NCI-H226 (cell line): ENCODE measurements at regions not wholly inside any gene's neighbourhood (a gene's known extent, or its start where the extent isn't known, plus 50 kb on each side); places are given as distances from the start of the nearest gene placed in this dataset.
"Not testable (repeated sequence)": the region's sequence is repeated elsewhere in the genome, so short reads cannot be mapped to it uniquely, and the experiment has no call there.

ENCODE experiments used
- DNase-seq: peaks from one replicate; pipeline ENCODE4 v3.0.0-alpha.2; 2015

DNA sequence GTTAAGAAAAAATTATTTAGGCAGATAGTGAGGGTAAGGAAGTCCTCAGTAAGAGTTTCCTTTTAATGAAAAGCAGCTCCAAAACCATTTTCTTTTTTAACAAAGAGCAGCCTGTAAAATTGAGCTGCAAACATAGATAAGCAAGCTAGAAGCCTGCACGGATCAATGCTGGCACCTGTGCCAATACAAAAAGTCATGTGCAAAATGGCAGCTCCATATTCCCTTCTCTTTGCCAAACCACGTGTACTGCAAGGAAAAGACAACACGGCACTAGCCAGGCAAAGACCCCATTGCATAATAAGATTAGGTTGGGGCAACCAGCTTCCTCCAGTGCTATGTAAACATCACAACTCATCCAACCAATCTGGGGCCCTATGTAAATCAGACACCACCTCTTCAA is 268.4 kb upstream of the INTU start:
- no peak for DNase-seq

DNA sequence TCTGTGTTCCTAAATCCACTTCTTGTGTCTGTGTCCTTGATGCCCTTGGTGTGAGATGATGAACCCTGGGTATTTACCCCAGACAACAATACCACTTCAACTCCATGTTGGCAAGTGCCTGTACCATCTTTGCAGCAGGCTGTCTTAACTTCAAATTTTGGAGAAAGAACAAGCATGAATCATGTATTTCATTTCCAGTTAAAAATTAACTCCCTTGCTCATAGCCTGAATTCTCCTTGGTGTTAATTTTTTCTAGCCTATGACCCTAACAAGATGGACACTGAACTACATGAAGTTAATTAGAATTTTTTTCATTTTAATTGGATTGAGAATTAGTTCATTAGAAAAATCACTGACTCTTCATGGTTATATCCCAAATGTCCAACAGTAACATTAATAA is 267.8 kb upstream of the INTU start:
- DNase-seq = no peak

DNA sequence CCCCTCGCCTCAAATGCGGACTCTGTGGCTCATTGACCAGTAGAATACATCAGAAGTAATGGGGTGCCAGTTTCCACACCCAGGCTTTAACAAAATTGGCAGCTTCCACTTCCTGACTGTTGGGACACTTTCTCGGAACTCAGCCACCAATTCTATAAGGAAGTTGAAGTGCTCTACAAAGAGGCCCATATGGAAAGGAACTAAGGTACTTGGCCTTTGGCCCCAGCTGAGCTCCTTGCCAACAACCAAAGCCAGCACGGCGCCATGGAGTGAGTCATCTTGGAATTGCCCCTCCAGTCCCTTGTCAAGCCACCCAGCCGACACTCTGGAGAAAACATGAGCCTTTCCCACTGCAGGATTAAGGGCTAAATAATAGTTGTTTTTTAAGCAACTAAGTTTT is 262.2 kb upstream of the INTU start:
- DNase-seq = no peak

DNA sequence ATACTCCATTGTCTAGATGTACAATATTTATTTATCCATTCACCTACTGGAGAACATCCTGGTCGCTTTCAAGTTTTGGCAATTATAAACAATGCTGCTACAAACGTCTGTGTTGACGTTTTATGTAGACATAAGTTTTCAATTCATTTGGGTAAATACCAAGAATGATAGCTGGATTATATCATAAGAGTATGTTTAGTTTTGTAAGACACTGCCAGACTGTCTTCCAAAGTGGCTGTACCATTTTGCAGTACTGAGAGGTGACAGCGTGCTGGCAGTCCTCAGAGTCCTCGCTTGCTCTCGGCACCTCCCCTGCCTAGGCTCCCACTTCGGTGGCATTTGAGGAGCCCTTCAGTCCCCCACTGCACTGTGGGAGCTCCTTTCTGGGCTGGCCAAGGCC is 253.3 kb upstream of the INTU start:
- no peak for DNase-seq

DNA sequence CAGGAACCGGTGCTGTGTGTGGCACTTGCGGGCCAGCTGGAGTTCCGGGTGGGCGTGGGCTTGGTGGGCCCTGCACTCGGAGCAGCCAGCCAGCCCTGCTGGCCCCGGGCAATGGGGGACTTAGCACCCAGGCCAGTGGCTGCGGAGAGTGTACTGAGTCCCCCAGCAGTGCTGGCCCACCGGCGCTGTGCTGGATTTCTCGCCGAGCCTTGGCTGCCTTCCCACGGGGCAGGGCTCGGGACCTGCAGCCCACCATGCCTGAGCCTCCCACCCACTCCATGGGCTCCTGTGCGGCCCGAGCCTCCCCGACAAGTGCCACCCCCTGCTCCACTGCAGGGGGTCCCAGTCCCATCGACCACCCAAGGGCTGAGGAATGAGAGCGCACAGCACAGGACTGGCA is 252.8 kb upstream of the INTU start:
- not testable (repeated sequence) for DNase-seq

DNA sequence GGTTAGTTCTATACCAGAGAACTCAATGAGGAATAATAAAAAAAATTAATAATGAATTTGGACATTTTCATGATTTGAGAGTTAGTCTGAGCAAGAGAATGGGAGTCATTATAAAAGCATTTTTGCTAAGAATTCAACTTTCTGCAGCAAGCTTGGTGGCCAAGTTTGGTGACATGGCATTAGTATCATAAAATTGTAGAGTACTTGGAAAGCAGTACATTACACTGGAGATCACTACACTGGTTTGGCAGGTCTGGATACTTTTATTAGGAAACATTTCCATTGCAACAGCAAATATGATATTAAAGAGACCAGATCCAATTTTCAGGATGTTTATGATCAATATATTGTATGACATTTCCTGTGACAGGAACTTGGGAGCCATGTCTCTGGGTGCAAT is 249.1 kb upstream of the INTU start:
- no peak for DNase-seq

DNA sequence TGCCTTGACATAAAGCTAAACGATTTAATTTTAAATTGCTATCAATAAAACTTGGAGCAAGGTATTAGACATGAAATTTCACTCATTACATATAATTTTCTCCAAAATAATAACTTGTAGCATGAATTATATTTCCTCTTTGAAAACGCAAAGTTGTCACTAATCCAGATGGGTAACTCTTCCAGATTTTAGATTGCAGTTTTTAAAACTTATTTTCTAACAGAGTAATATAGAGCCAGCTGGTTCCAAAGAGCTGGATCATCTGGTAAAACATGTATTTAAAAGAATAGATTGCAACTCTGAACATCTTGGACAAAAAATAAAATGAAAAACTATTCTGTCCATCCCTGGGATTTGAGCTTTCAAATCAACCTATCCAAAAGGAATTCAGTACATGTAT is 238.2 kb upstream of the INTU start:
- no peak for DNase-seq

DNA sequence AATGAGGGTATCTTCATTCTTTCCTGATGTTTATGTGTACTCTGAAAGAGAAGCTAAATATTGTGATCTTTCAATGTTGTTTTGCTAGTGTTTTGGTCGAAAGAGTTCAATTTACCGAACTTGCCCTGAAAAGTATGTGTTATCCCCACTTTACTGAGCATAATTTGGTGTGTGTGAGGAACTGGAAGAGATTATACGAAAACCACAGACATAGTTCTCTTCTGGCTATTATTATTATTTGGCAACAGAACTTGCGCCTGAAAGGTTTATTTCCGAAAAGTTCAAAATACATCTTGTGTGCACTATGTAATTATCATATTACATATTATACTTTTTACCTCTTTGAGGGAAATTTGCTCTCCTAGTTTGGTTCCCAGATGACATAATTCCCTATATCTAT is 232.5 kb upstream of the INTU start:
- no peak for DNase-seq

DNA sequence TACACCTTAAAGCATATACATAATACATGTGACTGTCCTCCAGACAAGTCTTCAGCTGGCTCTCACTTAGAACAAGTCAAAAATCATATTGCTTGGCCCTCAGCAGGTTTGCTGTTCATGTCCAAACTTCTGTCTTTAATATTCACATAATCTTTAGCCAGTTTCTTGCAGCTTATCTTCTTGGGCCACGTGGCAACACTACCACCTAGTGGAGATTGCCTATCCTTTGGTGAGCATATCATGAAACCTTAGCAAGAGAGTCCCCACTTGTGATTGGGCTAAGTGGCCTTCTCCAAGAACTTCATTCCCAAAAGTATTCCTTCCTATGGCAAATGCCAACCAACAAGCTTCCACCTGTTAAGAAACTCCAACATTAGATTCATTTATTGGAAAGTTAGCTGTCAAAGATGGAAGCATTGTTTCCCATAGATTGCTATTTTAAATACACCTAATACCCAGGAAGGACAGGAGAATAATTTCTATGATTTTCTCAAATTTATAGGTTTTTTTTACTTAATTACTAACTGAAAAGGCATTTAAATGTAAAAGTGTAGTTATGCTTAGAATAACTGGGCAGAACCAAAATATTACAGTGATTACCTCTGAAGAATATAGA is 231.9 kb upstream of the INTU start:
- peak; percentile 35 for DNase-seq

DNA sequence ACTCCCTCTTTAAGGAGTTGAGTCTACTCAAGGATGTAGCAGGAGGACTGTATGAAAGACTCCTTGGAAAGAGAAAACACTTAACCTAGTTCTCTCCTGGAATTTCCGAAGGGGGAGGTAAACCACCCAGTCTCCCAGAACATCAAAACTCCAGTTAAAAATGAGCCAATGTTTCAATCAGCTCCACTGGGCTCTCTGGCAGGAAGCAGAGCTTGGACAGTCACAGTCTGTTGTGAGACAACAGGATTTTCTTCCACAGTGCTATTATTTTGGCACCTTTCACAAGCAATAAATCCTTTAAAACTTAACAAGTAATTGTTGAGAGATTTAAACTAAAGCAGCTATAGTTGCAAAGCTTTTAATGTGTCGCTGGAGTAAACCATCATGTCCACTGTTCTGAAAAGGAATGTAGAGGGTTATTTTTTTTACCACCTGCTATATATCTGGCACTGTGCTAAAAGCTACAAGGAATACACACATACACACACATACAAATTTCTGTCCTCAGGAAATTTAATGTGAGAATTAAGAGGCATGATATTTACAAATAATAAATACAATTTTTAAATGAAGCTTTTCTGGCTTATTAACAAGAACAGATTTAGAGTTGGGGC is 229.2 kb upstream of the INTU start:
- DNase-seq = no peak

DNA sequence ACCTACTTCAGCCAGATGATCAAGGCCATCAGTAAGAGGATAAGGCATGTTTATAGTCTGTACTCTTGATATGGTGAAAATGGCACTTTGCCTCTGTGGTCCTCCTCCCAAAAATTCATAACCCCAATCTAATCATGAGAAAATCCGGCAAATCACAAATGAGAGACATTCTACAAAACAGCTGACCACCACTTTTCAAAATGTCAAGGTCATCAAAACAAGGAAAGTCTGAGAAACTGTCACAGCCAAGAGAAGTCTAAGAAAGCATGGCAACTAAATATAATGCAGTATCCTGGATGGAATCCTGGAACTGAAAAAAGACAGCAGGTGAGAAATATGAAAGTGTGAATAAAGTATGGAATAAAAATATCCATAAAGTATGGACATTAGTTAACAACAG is 226.6 kb upstream of the INTU start:
- no peak for DNase-seq

DNA sequence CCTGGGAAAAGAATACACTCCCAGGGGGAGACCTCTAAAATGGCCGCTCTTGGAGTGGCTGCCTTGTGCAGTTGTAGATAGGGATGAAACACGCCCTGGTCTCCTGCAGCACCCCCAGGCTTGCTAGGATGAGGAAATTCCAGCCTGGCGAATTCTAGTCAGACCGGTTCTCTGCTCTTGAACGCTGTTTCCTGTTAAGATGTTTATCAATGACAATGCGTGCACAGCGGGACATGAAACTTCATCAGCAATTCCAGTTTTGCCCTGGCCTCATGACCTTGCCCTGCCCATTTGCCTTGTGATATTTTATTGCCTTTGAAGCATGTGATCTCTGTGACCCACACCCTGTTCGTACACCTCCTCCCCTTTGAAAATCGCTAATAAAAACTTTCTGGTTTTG is 225.2 kb upstream of the INTU start:
- not testable (repeated sequence) for DNase-seq

DNA sequence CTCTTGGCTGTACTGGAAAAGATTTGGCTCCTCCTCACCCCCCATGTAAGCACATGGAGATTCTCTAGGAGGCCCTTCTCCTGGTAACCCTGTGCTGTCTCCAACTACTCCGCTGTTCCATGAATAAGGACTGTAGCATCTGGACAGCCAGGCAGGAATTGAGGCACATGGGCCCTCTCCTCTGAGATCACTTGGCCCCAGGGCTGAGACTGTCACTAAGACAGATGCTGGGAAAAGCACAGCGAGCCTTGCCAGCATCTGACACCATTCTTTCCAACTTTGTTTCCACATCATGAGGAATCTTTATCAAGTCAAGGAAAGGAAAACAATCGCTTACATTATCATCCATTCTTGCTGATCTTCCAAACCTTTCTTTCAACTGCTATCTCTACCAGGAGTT is 222.6 kb upstream of the INTU start:
- no peak for DNase-seq

DNA sequence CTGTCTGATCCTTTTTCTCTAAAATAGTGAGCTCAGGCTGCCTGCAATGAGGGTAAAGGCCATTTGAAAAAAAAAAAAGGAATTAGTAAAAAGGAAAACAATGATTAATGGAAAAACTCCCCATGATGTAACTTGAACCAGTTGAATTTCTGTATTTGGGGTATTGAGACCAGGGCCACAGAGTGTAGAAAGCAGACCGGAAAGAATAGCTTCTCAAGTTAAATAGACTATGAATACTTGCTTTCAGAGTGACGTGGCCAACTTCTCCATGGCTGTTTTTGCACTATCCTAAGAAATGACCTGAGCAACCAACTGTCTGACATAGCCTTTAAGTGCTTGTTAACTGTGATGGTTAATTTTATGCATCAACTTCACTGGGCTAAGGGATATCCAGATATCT is 222.1 kb upstream of the INTU start:
- no peak for DNase-seq

DNA sequence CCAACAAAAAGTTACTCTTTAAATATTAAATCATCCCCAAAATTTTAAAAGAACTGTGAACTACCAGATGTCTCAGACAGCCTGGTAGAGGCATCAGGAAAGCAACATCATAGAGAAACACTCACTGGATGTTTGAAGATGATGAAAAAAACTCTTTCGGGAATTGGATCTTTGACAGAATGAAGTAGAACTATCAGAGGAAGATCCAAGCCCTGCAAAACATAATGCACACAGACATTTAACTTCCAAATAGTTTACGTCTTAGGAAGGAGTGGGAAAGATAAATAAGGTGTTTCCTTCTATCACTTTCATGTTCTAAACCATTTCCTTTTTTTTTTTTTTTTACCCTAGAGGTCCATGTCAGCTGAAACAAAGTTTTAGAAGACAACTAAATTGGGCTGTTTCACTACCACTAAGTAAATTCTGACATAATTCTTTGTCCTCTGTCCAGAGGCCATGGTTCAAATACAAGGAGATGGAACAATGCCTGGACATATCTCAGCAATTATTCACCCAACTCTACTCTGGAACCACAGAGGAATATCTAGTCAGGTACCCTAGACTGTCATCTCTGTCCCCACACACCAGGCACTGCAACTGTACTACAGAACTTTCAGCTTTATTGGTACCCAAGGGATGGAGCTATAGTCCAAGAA is 217.7 kb upstream of the INTU start:
- no peak for DNase-seq

DNA sequence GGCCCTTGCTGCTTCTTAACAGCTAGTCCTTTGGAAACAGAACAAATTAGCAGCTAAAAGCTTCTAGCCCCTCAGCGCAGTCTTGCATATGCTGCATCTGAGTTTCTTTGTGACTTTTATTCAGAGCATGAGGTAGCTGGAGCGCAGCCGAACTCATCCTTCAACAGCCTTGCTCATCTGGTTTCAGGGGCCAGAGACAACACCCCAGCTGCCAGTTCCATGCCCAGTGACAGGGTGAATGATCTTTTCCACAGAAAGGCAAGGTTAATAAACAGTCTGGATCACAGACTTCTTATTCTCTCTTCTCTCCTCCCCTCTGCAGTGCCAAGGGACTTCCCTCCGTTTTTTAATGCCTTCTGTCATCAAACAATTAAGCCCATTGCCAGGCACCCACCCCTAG is 216.6 kb upstream of the INTU start:
- DNase-seq = no peak

DNA sequence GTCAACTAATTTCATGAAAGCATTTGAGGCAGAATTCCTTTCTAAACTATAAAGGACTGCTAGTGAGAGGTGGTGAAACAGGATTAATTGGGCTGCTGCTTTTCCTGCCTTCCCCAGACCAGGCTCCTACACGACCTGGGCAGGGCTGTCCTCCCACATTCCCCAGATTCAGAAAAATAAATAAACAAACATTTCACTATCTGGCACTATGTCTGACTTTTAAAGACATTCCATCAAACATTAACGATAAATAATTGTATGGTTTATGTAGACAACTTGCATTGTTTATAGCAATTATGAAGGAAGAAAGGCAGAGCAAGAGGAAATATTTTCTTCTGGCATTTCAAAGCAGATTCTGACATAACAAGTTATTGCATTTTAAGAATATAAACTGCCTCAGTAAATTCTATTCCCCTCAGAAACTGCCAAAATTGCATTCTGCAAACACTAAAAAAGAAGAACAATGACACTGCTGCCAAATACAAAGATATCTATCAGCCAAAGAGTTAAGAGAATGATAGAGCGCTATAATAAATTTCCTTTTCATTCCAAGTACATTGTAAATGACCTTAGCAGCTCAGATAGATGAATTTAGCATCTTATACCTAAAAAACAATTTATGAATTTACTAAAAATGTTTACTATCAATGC is 214.7 kb upstream of the INTU start:
- no peak for DNase-seq

DNA sequence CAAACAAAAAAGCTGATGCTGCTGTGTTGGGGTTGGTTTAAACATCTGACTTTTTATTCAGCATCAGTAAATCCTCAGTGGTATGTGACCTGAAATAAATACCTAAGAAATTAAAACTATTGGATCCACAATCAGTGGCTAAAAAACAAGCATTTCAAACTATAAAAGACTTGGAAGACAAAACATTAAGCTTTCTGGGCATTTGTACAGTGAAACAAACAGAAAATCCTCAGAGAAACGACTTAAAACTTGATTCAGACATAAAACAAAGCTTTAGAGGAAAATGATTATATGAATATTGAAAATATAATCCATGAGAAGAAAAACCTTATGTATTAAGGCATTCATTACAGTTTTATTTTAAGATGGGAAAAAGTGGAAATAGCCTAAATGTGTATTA is 213.3 kb upstream of the INTU start:
- DNase-seq = no peak

DNA sequence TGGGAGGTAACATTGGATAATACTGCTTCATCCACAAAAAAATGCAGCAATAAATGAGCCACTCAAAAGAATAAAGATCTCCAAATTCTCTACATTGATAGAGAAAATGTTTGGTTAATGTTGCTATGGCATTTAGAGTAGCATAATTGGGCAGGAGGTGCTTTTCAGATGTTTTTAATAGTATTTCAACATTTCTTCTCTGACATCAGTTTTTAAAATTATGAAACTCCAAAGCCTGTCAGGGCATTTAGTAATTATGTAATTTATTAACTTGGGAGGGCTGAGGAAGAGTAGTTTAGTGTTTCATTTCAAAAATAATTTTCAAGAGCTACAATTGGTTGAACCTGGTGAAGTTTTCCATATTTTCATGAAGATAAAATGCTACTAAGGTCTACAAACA is 211.3 kb upstream of the INTU start:
- DNase-seq = no peak

DNA sequence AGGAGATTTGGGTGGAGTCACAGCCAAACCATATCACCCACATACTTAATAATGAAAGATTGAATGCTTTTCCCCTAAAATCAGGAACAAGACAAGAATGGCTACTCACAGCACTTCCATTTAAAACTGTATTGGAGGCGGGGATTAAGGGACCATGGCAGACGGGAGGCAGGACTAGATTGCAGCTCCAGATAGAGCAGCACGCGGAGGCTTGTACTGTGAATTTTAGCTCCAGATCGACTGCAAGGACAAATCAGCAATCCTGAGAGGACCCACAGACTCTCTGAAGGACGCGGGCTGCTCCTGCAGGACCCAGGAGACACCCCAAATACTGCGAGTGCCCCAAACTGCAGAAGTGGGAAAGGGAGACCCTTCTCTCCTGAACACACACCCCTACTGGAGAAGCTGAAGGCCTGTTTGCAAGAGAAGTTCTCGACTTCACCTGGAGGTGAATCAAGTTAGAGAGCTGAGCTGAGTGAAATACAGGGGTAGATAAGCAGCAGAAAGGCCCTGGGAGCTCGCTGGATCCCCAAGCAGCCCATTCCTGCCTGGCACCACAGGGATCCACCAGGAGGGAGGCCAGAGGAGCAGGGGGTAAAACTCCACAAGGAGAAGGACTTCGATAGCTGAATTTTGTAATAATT is 207.4 kb upstream of the INTU start:
- DNase-seq = no peak

DNA sequence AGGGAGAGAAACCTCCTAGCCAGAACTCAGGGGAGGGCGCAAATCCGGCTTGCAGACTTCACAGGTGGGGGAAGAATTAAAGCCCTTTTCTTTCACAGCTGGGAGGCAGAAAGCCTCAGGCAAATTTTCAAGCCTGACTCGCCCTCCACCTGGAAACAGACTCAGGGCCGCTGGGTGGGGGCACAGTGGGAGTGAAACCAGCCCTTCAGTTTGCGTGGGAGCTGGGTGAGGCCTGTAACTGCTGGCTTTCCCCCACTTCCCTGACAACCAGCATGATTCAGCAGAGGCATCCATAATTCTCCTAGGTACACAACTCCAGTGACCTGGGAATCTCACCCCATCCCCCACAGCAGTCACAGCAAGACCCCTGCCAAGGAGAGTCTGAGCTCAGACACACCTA is 206.9 kb upstream of the INTU start:
- peak; percentile 3 for DNase-seq

DNA sequence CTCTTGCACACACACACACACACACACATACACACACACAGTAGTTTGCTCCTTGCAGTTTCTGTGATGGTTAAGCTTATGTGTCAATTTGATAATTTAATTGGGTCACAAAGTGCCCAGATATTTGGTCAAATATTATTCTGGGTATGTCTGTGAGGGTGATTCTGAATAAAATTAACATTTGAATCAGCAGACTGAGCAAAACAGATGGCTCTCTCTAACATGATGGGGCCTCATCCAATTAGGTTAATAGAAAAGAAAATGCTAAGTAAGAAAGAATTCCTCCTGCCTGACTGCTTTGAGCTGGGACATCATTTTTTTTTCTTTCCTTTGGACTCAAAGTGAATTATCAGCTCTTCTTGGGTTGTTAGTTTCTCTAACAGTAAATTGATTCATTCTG is 191.2 kb upstream of the INTU start:
- no peak for DNase-seq

DNA sequence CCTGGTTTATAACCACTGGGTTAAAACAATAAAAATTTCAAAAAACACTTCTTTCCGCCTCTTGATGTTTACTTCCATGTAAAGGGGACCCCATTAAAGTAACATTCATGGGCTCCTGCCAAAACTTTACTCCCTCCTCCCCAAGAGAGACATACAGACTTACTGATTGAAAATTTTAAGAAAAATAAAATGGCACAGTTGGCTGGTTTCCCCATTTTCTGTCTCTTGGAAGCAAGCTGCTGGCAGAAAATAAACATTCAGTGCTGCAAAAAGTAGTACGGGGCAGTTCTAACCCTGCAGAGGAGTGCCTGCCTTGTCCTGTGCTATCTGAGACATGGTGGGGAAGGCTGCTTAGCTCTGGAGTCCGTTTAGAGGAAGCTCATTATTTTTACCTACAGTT is 187.3 kb upstream of the INTU start:
- DNase-seq = no peak

DNA sequence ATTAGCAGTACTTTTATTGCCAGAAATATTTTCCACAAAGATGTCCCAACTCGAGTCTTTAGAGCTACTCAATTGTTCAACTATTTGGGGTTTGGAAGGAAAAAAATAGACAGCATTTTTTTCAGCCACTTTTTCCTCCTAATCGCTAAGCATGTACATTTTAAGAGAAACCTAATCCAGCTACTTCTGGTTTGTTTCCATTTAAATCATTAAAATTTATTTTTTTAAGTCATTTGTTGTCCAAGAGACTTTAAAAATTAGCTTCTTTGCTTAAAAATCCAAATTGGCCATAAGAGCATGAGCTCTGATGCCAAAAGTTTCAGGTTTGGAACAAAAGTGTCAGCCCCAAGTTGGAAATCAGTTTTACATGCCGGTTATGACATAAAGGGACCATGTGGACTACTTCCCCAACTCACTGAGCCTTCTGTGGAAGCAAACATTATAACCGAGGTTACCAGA is 186.3 kb upstream of the INTU start:
- DNase-seq = no peak
